ENCODE measurements at regions not wholly inside any gene's neighbourhood (a gene's known extent, or its start where the extent isn't known, plus 50 kb on each side); places are given as distances from the start of the nearest gene placed in this dataset.

DNA sequence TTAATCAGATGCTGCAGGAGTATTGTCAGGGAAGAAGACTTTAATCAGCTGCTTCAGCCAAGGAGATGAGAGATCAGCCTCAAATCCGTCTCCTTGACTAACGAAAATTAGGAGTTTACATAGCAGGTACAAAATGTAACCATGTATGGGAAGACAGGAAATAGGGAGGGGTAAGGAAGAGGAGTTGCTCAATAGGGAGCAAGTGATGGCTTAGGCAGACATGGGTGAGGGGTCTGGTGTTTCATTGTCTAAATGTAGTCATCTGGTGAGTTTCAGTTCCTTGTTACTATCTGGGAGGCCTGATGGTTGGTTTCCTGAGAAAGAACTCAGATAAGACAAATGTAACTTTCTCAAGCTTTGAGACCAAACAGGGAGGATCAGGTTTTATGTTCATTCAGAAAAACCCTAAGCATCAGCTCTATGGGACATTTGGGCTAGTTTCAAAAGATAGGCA is 217.3 kb upstream of the SULF2 start:
- no peak for TF ChIP-seq POLR2A (IDR thresholded peaks at IDR 0.05)
- TF ChIP-seq, protein P1, sequence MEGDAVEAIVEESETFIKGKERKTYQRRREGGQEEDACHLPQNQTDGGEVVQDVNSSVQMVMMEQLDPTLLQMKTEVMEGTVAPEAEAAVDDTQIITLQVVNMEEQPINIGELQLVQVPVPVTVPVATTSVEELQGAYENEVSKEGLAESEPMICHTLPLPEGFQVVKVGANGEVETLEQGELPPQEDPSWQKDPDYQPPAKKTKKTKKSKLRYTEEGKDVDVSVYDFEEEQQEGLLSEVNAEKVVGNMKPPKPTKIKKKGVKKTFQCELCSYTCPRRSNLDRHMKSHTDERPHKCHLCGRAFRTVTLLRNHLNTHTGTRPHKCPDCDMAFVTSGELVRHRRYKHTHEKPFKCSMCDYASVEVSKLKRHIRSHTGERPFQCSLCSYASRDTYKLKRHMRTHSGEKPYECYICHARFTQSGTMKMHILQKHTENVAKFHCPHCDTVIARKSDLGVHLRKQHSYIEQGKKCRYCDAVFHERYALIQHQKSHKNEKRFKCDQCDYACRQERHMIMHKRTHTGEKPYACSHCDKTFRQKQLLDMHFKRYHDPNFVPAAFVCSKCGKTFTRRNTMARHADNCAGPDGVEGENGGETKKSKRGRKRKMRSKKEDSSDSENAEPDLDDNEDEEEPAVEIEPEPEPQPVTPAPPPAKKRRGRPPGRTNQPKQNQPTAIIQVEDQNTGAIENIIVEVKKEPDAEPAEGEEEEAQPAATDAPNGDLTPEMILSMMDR (IDR thresholded peaks at IDR 0.05), result no peak
